Sciatic nerve (tissue), 2 donors: ENCODE measurements at regions not wholly inside any gene's neighbourhood (a gene's known extent, or its start where the extent isn't known, plus 50 kb on each side); places are given as distances from the start of the nearest gene placed in this dataset.
"Not testable (repeated sequence)": the region's sequence is repeated elsewhere in the genome, so short reads cannot be mapped to it uniquely, and the experiment has no call there.

Experiments used
- ATAC-seq: fragments of 200-7000 bp; cut with Tn5 transposase; one replicate; pipeline ENCODE4 v1.9.1; 2020; ENCODE audit warnings: mild to moderate bottlenecking, moderate library complexity
- DNase-seq: peaks from one replicate; pipeline ENCODE4 v3.0.0-alpha.2; 2020; ENCODE audit warnings: low spot score
- intact Hi-C: fragments of 100-400 bp; cut with DNase I; formaldehyde crosslinking; loops from one replicate; pipeline ENCODE4 v1.14.2; 2022
- donor health status: DM: no; HTN: no; CAD: no.
- donor health status: DM: no; HTN: no; CAD: no.

GRCh38 chr11:37322333-37323194, 724.5 kb upstream of the RAG2 start:
- DNase-seq (no peak), ATAC-seq (no peak)
- intact Hi-C loops: no loop called here

GRCh38 chr11:37320921-37321320, 722.9 kb upstream of the RAG2 start:
- DNase-seq (no peak), ATAC-seq (no peak)
- intact Hi-C loops: no loop called here

DNA sequence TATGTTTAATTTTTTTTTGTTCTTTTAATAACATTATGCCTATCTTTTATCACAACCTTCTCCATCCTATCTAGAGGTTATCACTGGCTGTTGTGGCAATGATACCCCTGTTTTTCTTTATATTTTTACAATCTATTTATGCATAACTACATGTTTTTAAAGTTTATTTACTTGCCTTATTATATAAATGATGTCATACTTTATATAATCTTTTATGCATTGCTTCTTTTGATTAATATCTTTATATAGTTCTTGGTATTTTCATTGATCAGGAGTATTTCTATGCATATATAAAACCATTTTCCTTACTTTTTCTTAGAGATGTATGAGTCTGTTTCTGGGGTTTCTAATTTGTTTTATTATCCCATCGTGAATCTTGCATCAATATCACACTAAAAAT, 719.8 kb upstream of the RAG2 start:
- ATAC-seq (no peak), DNase-seq (no peak)
- intact Hi-C loops: loop anchor here (2.0 kb wide), 1 partner anchor 99 kb away; no protein-coding TSS in a partner anchor

GRCh38 chr11:37313266-37313665, 715.2 kb upstream of the RAG2 start:
- DNase-seq (no peak), ATAC-seq (no peak)
- intact Hi-C loops: no loop called here

GRCh38 chr11:37306563-37306962, 708.5 kb upstream of the RAG2 start:
- DNase-seq (no peak), ATAC-seq (no peak)
- intact Hi-C loops: no loop called here

GRCh38 chr11:37301405-37301804, 703.4 kb upstream of the RAG2 start:
- intact Hi-C loops, ATAC-seq, DNase-seq: not testable (repeated sequence)

- no peak for ATAC-seq
- intact Hi-C loops: no loop called here
- DNase-seq: no peak
Observed at GRCh38 chr11:37298173-37298572, 700.1 kb upstream of the RAG2 start.

DNA sequence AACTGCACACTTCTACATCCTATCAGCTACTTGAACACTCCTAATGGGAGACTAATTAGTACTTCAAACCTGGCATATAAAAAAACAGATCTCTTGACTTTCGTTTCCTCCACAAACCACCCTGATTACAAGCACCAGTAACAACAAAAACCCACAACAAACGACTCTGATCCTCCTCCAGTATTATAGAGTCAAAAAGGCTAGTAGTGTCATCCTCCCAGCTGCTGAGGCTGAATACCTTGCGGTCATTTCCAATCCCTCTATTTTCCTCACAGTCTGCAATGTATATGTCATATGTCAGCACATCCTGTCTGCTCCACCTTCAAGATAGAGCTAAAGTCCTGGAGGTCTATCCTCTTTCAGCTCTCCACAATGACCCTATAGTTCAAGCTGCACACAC, 688.9 kb upstream of the RAG2 start:
- intact Hi-C loops: no loop called here
- no peak for DNase-seq
- ATAC-seq: no peak

DNA sequence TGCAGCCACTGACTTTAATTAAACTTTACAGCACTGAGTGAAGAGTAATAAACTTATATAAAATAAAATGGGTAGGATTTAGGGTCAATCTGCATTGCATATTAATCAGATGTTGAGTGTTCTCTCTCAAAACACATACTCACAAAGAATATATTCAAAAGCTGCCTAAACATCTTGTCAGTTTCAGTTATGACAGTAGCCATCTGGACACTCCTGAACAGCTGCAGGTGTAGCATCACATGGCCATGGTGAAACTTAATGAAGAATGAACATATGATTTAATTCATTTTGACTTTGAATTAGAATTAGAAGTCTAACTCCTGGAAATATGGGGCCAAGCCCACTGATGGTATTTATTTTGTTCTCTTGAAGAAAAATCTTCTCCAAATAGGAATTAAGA, 684.3 kb upstream of the RAG2 start:
- no peak for DNase-seq
- no peak for ATAC-seq
- intact Hi-C loops: no loop called here

DNA sequence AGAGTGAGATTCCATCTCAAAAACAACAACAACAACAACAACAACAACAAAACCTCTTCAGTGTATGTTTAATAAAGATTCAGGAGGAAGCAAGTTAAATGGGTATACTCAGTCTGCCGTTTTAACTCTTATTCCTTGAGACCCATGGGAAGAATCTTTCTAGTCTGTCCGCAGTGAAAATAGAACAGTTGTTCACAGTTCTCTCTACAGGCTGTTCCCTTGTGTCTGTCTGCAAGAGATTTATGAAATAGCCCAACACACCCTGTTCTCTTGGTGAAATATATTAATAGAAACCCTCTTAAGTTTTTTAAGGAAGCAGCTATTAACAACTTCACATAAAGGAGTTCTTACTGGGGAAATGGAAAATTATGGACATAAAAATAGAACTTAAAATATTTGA, 682.2 kb upstream of the RAG2 start:
- DNase-seq: no peak
- intact Hi-C loops: no loop called here
- ATAC-seq: no peak

DNA sequence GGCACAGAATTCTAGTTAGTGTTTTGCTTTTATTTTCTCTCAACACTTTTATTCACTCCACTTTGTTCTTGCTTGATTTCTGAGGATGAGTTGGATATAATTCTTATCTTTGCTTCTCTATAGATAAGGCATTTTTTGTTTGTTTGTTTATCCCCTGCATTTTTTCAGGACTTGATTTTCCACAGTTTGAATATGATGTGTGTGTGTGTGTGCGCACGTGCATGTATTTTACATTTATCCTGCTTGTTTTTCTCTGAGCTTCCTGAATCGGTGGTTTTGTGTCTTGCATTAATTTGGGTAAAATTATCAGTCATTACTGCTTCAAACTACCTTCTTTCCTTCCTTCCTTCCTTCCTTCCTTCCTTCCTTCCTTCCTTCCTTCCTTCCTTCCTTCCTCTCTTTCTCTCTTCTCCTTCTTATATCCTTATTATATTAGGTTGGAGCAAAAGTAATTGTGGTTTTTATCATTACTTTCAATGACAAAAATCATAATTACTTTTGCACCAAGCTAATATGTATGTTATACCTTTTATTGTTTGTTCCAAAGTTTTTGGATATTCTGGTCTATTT, 679.9 kb upstream of the RAG2 start:
- intact Hi-C loops: no loop called here
- DNase-seq (no peak), ATAC-seq (no peak)

- no peak for DNase-seq
- no peak for ATAC-seq
Observed at GRCh38 chr11:37264783-37265182, 666.7 kb upstream of the RAG2 start.

GRCh38 chr11:37264060-37264459, 666.0 kb upstream of the RAG2 start:
- DNase-seq (no peak), ATAC-seq (no peak)
- intact Hi-C loops: no loop called here

More at GRCh38 chr11:37264783-37265182, 666.7 kb upstream of the RAG2 start:
- intact Hi-C loops: no loop called here

- DNase-seq, ATAC-seq, intact Hi-C loops: not testable (repeated sequence)
Observed at GRCh38 chr11:37263467-37263866, 665.4 kb upstream of the RAG2 start.

GRCh38 chr11:37259734-37260133, 661.7 kb upstream of the RAG2 start:
- no peak for ATAC-seq
- intact Hi-C loops: no loop called here
- no peak for DNase-seq

DNA sequence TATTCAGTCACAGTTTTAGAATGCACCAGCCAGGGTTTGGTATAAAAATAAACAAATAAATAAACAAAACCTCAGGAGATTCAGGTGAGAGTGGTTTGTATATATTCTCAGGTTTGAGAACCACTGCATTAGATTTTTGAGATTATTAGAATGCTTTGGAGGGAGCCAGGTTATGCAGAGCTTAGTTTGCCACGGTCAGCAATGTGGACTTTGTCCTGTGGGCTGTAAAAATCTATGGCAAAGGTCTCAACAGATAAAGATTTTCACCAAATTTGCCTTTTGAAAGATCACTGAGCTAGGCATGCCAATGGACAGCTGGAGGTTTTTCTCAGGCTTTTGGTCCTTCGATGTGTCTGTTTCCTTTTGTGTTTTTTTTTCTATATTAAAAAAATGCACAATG, 650.1 kb upstream of the RAG2 start:
- intact Hi-C loops: no loop called here
- DNase-seq (no peak), ATAC-seq (no peak)

GRCh38 chr11:37246092-37246491, 648.1 kb upstream of the RAG2 start:
- intact Hi-C loops, ATAC-seq, DNase-seq: not testable (repeated sequence)

DNA sequence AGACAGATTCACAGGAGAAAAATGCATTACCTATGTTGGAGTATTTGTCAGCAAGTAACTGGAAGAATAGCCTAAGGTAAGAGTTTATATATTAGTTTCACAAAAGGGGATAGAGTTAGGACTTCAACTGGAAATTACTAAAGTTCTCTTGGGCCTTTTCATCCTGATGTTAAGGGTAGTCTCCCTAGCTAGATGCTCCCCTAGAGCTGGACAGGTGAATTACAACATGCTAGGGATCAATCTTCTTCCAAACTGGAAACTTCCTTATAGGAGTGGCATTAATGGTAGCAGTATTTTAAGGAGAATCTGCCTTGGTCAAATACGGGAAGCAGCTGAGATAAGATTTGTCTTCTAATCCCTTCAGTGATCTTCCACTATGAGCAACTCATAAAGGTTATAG, 632.8 kb upstream of the RAG2 start:
- no peak for ATAC-seq
- intact Hi-C loops: no loop called here

DNA sequence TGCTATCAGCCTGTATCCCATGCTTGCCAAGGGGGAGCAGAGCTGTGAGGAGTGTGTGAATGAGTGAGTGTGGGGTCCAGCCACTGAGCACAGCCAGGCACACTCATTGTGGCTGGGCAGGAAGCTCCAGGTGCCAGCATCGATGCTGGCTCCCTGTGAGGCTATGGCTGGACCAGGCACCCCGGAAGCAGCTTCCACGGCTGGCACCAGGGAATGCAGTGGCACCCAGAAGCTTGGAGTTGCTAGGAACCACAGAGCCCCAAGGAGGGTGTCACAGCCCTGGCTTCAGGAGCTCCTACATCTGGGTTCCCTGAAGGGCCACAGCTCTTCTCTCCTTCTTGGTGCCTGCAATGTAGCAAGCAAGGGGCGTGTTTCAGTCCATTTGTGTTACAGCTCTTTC, 625.9 kb upstream of the RAG2 start:
- intact Hi-C loops: no loop called here
- no peak for DNase-seq
- no peak for ATAC-seq

More for the DNA sequence above, 632.8 kb upstream of the RAG2 start:
- DNase-seq: no peak

GRCh38 chr11:37203006-37203405, 605.0 kb upstream of the RAG2 start:
- intact Hi-C loops: no loop called here
- no peak for DNase-seq
- no peak for ATAC-seq

DNA sequence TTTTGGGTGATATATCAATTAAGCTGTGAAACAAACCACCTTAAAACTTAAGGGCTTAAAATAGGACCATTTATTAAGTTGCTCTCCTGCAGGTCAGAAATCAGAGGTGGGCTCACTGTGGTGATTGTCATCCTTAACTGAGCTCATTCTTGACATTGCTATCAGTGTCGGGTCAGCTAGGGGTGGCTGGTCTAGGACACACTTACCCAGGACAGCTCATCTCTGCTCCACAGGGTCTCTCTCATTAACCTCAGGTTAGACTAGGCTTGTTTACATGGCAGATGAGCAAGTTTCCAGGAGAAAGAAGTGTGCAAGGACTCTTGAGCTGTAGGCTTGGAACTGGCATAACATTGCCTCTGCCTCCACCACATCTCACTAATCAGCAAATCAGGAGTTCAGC, 601.0 kb upstream of the RAG2 start:
- intact Hi-C loops: no loop called here
- ATAC-seq: no peak

More for the DNA sequence above, 601.0 kb upstream of the RAG2 start:
- DNase-seq: no peak
